Kidney (tissue), 13 donors: ENCODE measurements at regions not wholly inside any gene's neighbourhood (a gene's known extent, or its start where the extent isn't known, plus 50 kb on each side); places are given as distances from the start of the nearest gene placed in this dataset.

Experiments
- DNase-seq, 5 donors: peaks; one replicate each; pipeline ENCODE4 v3.0.0-alpha.2; 2013 to 2020
- FAIRE-seq: peaks from 2 replicates; lab custom pipeline; 2012; peaks lifted over from hg19 to GRCh38; lab: Jason Lieb, UNC
- H3K27ac ChIP-seq, 2 donors: one replicate each; pipeline ENCODE4 v1.7.0; 2013; ENCODE audit warnings: low read depth in 2 of 2, low read length in 2 of 2, inconsistent platforms in 1 of 2
- H3K27me3 ChIP-seq: one replicate; pipeline ENCODE4 v1.7.1; 2013; ENCODE audit warnings: low read length, inconsistent platforms; ENCODE audit not compliant: control insufficient read depth, insufficient read depth
- H3K36me3 ChIP-seq, 3 donors: one replicate each; pipeline versions ENCODE4 v1.7.0 to v1.7.1; 2013; ENCODE audit warnings: low read length in 3 of 3, control low read depth in 1 of 3, inconsistent platforms in 1 of 3; ENCODE audit not compliant: insufficient read depth in 3 of 3, control insufficient read depth in 2 of 3
- H3K4me1 ChIP-seq, 3 donors: one replicate each; pipeline versions ENCODE4 v1.7.0 to v1.7.1; 2013; ENCODE audit warnings: low read length in 3 of 3, inconsistent platforms in 1 of 3, low read depth in 1 of 3; ENCODE audit not compliant: control insufficient read depth in 2 of 3, insufficient read depth in 2 of 3
- H3K4me3 ChIP-seq, 3 donors: one replicate each; pipeline versions ENCODE4 v1.7.0 to v1.8.1; 2013; ENCODE audit warnings: low read length in 3 of 3, control low read depth in 1 of 3, inconsistent platforms in 1 of 3
- H3K9ac ChIP-seq, 3 donors: one replicate each; pipeline versions ENCODE4 v1.7.0 to v1.7.1; 2013; ENCODE audit warnings: low read length in 3 of 3, control low read depth in 1 of 3, inconsistent platforms in 1 of 3
- H3K9me3 ChIP-seq, 3 donors: one replicate each; pipeline versions ENCODE4 v1.7.0 to v1.7.1; 2013; ENCODE audit warnings: low read length in 3 of 3, control low read depth in 1 of 3, inconsistent platforms in 1 of 3; ENCODE audit not compliant: control insufficient read depth in 2 of 3, insufficient read depth in 1 of 3
- intact Hi-C: fragments of 100-400 bp; cut with DNase I; formaldehyde crosslinking; loops from one replicate; pipeline ENCODE4 v1.11.1; 2022
- TF ChIP-seq, protein P1 (sequence below): IDR thresholded peaks from 3 replicates; pipeline ENCODE4 v1.5.1; 2012; ENCODE audit warnings: mild to moderate bottlenecking, moderate library complexity, borderline replicate concordance; ENCODE audit not compliant: insufficient read depth; ENCODE audit errors: extremely low read depth
- donor health status: control.
- donor health status: control.
- donor health status: control.
- donor health status: control.
- donor health status: control.
- donor health status: DM: yes; HTN: yes; CAD: no.
- donor health status: Normal renal cell carcinoma (clear cell type).

DNA sequence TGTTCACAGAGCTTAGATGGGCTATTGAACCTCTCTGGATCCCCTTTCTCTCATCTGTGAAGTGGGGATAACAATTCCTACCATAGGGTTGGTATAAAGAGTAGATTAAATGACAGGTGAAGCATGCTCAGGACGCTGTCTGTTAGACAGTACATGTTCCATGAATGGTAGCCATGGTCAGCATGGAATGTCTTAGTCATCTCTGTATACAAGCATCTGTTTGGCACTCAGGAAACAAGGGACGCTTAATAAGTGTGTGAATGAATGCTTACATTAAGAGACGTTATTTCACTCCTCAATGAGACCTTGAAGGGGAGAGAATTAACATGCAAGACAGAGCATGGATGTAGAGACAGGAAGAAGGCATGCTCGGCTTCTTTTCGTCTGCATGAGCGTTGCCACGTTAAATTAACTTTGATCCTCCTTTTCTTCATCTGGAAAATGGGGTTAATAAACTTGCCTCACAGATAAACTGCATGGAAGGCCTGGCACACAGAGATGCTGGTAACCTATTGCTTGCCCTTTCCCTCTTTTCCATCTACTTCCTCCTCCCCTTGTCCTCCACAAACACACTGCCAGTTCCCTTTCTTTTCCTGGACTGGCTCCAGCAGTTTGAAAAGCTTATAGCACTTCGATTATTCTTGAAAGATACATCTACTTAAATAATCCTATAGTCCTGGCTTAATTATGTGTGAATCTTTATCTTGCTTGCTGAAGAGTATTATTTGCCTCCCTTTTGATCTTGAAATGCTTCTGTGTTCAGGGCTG, 267.2 kb upstream of the MTNR1B start:
- FAIRE-seq (no peak), DNase-seq (no peak)
- H3K27me3 ChIP-seq, result no peaks in the 10 kb centered on the region
- peaks cover 0 to 2% (median 0%) of the 10 kb centered on the region in 3 donors for H3K4me1 ChIP-seq
- no peak overlapping the region for H3K4me3 ChIP-seq
- TF ChIP-seq, protein P1, sequence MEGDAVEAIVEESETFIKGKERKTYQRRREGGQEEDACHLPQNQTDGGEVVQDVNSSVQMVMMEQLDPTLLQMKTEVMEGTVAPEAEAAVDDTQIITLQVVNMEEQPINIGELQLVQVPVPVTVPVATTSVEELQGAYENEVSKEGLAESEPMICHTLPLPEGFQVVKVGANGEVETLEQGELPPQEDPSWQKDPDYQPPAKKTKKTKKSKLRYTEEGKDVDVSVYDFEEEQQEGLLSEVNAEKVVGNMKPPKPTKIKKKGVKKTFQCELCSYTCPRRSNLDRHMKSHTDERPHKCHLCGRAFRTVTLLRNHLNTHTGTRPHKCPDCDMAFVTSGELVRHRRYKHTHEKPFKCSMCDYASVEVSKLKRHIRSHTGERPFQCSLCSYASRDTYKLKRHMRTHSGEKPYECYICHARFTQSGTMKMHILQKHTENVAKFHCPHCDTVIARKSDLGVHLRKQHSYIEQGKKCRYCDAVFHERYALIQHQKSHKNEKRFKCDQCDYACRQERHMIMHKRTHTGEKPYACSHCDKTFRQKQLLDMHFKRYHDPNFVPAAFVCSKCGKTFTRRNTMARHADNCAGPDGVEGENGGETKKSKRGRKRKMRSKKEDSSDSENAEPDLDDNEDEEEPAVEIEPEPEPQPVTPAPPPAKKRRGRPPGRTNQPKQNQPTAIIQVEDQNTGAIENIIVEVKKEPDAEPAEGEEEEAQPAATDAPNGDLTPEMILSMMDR, result no peak
- no peaks in the 10 kb centered on the region for H3K36me3 ChIP-seq
- H3K27ac ChIP-seq, result no peak overlapping the region
- H3K9ac ChIP-seq, result no peak overlapping the region
- H3K9me3 ChIP-seq, result no peaks in the 10 kb centered on the region
- intact Hi-C loops, result no loop called here

DNA sequence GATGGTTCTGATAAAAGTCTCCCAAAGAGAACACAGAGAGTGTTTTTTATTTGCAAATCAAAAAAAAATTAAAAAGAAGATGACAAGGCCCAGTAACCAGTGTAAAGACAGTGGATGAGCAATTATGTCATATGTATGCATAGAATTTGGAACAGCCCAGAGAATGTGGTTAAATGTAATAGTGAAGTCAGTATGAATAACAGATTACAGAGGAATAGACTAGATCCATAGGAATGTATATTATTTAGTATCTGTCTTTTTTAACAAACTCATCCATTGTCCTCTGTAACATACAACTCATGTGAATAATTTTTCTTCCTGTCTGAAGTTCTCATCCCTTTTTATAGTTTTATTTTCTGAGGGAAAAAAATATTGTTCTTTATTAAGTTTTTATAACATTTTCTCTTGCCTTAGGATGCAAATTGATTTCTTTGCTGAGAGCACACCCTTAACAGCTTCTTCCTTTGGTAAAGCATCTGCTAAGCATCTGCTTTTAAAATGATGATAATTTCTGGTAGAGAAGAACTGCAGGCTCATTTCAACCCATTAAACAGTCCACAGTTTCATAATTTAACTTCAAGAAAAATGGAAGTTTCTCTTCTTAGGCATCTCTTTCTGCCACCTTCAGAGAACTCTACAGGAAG, 266.5 kb upstream of the MTNR1B start:
- H3K36me3 ChIP-seq, result no peaks in the 10 kb centered on the region
- H3K9ac ChIP-seq, result no peak overlapping the region

DNA sequence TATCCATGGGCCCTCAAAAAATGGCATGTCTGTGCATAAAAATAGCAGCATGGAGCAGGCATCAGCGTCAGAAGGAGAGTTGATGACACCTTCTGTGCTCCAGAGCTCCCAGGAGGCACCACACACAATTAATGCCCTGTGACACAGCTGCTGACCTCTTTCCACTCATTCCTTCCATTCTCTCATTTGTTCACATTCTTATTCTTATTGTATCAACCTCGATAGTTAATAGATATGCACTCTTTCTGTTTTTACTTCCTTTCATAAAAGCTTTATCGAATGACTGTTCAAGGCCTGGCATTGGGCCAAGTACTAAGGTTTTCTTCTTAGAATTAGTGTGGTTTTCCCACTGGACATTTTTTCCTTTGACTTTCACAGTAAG, 266.0 kb upstream of the MTNR1B start:
- TF ChIP-seq, protein P1, result no peak
- intact Hi-C loops, result no loop called here
- DNase-seq (no peak), FAIRE-seq (no peak)
- no peak overlapping the region for H3K4me3 ChIP-seq
- H3K9ac ChIP-seq, result no peak overlapping the region
- H3K27ac ChIP-seq, result no peak overlapping the region
- peaks cover 0 to 2% (median 0%) of the 10 kb centered on the region in 3 donors for H3K4me1 ChIP-seq
- no peaks in the 10 kb centered on the region for H3K36me3 ChIP-seq
- no peaks in the 10 kb centered on the region for H3K27me3 ChIP-seq
- H3K9me3 ChIP-seq, result no peaks in the 10 kb centered on the region

More for the DNA sequence above, 266.5 kb upstream of the MTNR1B start:
- Histone ChIP-seq H3K4me3 (no peak overlapping the region), H3K9me3 (no peaks in the 10 kb centered on the region), H3K27me3 (no peaks in the 10 kb centered on the region), H3K27ac (no peak overlapping the region), H3K4me1 (peaks cover 0 to 2% (median 0%) of the 10 kb centered on the region in 3 donors)
- FAIRE-seq (no peak), DNase-seq (no peak)
- intact Hi-C loops, result no loop called here
- TF ChIP-seq, protein P1, result no peak
